Endothelial cell of umbilical vein (primary cell): ENCODE measurements at regions not wholly inside any gene's neighbourhood (a gene's known extent, or its start where the extent isn't known, plus 50 kb on each side); places are given as distances from the start of the nearest gene placed in this dataset.

ENCODE experiments used
- EZH2 ChIP-seq: IDR thresholded peaks from 2 replicates; pipeline ENCODE4 v1.6.1; 2012; ENCODE audit warnings: borderline replicate concordance, low read depth, mild to moderate bottlenecking, moderate library complexity, low read length, inconsistent platforms; ENCODE audit not compliant: severe bottlenecking
- FOS ChIP-seq: IDR thresholded peaks from 2 replicates; pipeline ENCODE4 v1.6.1; 2011; ENCODE audit warnings: mild to moderate bottlenecking, low read length, moderate library complexity, borderline replicate concordance; ENCODE audit not compliant: insufficient read depth
- GATA2 ChIP-seq: IDR thresholded peaks from 2 replicates; pipeline ENCODE4 v1.7.0; 2011; ENCODE audit warnings: low read depth, mild to moderate bottlenecking, moderate library complexity, mixed read lengths, low read length; ENCODE audit not compliant: insufficient read length, insufficient read depth
- JUN ChIP-seq: IDR thresholded peaks from 2 replicates; pipeline ENCODE4 v1.6.1; 2011; ENCODE audit warnings: borderline replicate concordance, low read depth; ENCODE audit not compliant: insufficient read length, insufficient read depth
- MYC ChIP-seq: IDR thresholded peaks from one replicate; pipeline ENCODE4 v1.6.1; 2011; ENCODE audit warnings: mild to moderate bottlenecking, low read depth, low read length
- POLR2A ChIP-seq: IDR thresholded peaks from 2 replicates; pipeline ENCODE4 v1.6.1; 2012; ENCODE audit warnings: low read depth, mild to moderate bottlenecking, control low read depth, low read length
- POLR2AphosphoS5 ChIP-seq: IDR thresholded peaks from 2 replicates; pipeline ENCODE4 v1.6.1; 2012; ENCODE audit warnings: low read depth, mild to moderate bottlenecking, control low read depth, low read length, moderate library complexity; ENCODE audit not compliant: insufficient read depth
- TF ChIP-seq, protein P1 (sequence below): IDR thresholded peaks from 2 replicates; pipeline ENCODE4 v1.6.1; 2011; ENCODE audit not compliant: insufficient read depth, insufficient read length
- TF ChIP-seq, protein P2 (sequence below), 2 donors: IDR thresholded peaks; 1 replicate in 1 of 2; 2 replicates in 1 of 2; pipeline ENCODE4 v1.5.1; 2011; ENCODE audit warnings: low read length in 2 of 2, mild to moderate bottlenecking in 2 of 2, moderate library complexity in 2 of 2, control low read depth in 1 of 2, inconsistent platforms in 1 of 2, low read depth in 1 of 2; ENCODE audit not compliant: insufficient read depth in 1 of 2; ENCODE audit errors: extremely low read depth in 1 of 2

DNA sequence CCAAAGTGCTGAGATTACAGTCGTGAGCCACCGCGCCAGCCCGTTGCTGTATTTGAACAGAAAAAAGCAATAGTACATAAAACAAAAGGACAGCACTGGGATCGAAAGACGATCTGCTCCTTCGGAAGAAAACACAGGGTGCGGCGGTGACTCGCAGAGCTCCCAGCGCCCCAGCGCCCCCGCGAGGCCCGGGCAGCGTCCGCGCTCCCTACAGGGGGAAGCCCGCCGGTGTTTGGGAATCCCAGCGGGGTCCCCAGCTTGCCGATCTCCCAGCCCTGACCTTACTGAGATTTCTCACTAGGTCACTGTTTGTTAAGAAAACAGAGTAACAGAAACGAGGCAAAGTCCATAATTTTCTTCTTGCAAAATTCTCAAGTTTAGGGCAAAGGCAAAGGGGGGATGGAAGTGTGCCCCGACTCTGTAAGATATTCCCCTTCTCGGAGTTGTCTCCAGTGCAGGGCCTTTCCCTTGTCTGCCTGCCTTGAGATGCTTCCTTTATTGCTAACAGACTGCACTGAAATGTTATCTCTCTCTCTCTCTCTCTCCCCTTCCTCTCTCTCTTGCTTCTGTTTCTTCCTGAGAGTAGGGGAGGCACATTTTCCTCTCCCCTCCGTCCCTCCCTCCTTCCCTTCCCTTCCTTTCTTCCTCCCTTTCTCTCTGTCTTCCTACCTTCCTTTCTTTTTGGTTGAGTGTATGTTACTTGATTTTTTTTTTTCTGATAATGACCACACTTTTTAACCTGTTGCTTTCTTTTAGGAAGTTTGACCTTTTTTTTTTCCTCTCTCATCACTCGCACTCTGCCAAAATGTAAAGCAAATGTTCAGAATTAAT is 91.9 kb downstream of the TMEM30B start:
- no peak for TF ChIP-seq POLR2A
- no peak for TF ChIP-seq POLR2AphosphoS5
- TF ChIP-seq, protein P1, sequence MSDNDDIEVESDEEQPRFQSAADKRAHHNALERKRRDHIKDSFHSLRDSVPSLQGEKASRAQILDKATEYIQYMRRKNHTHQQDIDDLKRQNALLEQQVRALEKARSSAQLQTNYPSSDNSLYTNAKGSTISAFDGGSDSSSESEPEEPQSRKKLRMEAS = no peak
- no peak for TF ChIP-seq EZH2
- TF ChIP-seq, protein P2, sequence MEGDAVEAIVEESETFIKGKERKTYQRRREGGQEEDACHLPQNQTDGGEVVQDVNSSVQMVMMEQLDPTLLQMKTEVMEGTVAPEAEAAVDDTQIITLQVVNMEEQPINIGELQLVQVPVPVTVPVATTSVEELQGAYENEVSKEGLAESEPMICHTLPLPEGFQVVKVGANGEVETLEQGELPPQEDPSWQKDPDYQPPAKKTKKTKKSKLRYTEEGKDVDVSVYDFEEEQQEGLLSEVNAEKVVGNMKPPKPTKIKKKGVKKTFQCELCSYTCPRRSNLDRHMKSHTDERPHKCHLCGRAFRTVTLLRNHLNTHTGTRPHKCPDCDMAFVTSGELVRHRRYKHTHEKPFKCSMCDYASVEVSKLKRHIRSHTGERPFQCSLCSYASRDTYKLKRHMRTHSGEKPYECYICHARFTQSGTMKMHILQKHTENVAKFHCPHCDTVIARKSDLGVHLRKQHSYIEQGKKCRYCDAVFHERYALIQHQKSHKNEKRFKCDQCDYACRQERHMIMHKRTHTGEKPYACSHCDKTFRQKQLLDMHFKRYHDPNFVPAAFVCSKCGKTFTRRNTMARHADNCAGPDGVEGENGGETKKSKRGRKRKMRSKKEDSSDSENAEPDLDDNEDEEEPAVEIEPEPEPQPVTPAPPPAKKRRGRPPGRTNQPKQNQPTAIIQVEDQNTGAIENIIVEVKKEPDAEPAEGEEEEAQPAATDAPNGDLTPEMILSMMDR (IDR thresholded peaks at IDR 0.05; ENCODE audit: extremely low read depth in 1 of 2, insufficient read depth in 1 of 2, low read depth in 1 of 2, low read length in 2 of 2) = peak; percentile 70 to 85
- TF ChIP-seq GATA2 = no peak
- TF ChIP-seq JUN = no peak
- no peak for TF ChIP-seq FOS
- no peak for TF ChIP-seq MYC
